Uterus (tissue), 3 donors: ENCODE measurements at regions not wholly inside any gene's neighbourhood (a gene's known extent, or its start where the extent isn't known, plus 50 kb on each side); places are given as distances from the start of the nearest gene placed in this dataset.

Experiments
- DNase-seq, 2 donors: peaks; one replicate each; pipeline ENCODE4 v3.0.0-alpha.2; 2019 to 2020
- H3K27ac ChIP-seq, 2 donors: fragments of 200-600 bp; sonication (generic); 1 replicate in 1 of 2; 2 replicates in 1 of 2; pipeline ENCODE4 v1.5.1; 2016 to 2018
- H3K27me3 ChIP-seq, 2 donors: fragments of 200-600 bp; sonication (generic); one replicate each; pipeline ENCODE4 v1.5.1; 2018 to 2019; ENCODE audit warnings: control low read depth in 1 of 2
- H3K36me3 ChIP-seq, 2 donors: fragments of 200-600 bp; sonication (generic); one replicate each; pipeline ENCODE4 v1.5.1; 2019; ENCODE audit warnings: control low read depth in 1 of 2
- H3K4me1 ChIP-seq, 2 donors: fragments of 200-600 bp; sonication (generic); one replicate each; pipeline ENCODE4 v1.5.1; 2018 to 2019; ENCODE audit warnings: control low read depth in 1 of 2
- H3K4me3 ChIP-seq, 2 donors: fragments of 200-600 bp; sonication (generic); 1 replicate in 1 of 2; 2 replicates in 1 of 2; pipeline ENCODE4 v1.5.1; 2018 to 2019; ENCODE audit warnings: mild to moderate bottlenecking in 1 of 2
- H3K9me3 ChIP-seq, 2 donors: fragments of 200-600 bp; sonication (generic); one replicate each; pipeline ENCODE4 v1.5.1; 2019; ENCODE audit warnings: control low read depth in 1 of 2
- POLR2A ChIP-seq, 2 donors: fragments of 450-650 bp; IDR thresholded peaks; one replicate each; pipeline ENCODE4 v1.6.1; 2016; ENCODE audit warnings: antibody characterized with exemption in 2 of 2, mild to moderate bottlenecking in 1 of 2, moderate library complexity in 1 of 2
- intact Hi-C: fragments of 100-400 bp; cut with DNase I; formaldehyde crosslinking; loops from one replicate; pipeline ENCODE4 v1.15.1; 2023; ENCODE audit warnings: low total_unique reads
- TF ChIP-seq, protein P1 (sequence below), 4 experiments: fragments of 200-600 bp in 2 of 4; fragments of 450-650 bp in 2 of 4; sonication (generic) in 2 of 4; IDR thresholded peaks; one replicate each; pipeline ENCODE4 v1.5.1; 2016 to 2019; ENCODE audit warnings: antibody characterized with exemption in 4 of 4, mild to moderate bottlenecking in 2 of 4, moderate library complexity in 1 of 4
- donor health status: DM: yes; HTN: yes; CAD: no.

GRCh38 chr18:78031991-78032390 lies 782.3 kb downstream of the GALR1 start:
- intact Hi-C loops, result no loop called here
- Histone ChIP-seq H3K4me3 (no peak overlapping the region), H3K9me3 (no peaks in the 10 kb centered on the region), H3K27me3 (no peaks in the 10 kb centered on the region), H3K36me3 (no peaks in the 10 kb centered on the region), H3K4me1 (no peaks in the 10 kb centered on the region), H3K27ac (no peak overlapping the region)
- TF ChIP-seq, protein P1, sequence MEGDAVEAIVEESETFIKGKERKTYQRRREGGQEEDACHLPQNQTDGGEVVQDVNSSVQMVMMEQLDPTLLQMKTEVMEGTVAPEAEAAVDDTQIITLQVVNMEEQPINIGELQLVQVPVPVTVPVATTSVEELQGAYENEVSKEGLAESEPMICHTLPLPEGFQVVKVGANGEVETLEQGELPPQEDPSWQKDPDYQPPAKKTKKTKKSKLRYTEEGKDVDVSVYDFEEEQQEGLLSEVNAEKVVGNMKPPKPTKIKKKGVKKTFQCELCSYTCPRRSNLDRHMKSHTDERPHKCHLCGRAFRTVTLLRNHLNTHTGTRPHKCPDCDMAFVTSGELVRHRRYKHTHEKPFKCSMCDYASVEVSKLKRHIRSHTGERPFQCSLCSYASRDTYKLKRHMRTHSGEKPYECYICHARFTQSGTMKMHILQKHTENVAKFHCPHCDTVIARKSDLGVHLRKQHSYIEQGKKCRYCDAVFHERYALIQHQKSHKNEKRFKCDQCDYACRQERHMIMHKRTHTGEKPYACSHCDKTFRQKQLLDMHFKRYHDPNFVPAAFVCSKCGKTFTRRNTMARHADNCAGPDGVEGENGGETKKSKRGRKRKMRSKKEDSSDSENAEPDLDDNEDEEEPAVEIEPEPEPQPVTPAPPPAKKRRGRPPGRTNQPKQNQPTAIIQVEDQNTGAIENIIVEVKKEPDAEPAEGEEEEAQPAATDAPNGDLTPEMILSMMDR (IDR thresholded peaks at IDR 0.05), result no peak
- no peak for TF ChIP-seq POLR2A (IDR thresholded peaks at IDR 0.05)
- no peak for DNase-seq

GRCh38 chr18:78032574-78032973 lies 782.9 kb downstream of the GALR1 start:
- TF ChIP-seq, protein P1 (IDR thresholded peaks at IDR 0.05), result no peak
- TF ChIP-seq POLR2A (IDR thresholded peaks at IDR 0.05), result no peak
- Histone ChIP-seq H3K4me3 (no peak overlapping the region), H3K27ac (no peak overlapping the region), H3K9me3 (no peaks in the 10 kb centered on the region), H3K36me3 (no peaks in the 10 kb centered on the region), H3K4me1 (no peaks in the 10 kb centered on the region), H3K27me3 (no peaks in the 10 kb centered on the region)
- intact Hi-C loops, result no loop called here
- DNase-seq, result no peak

- Histone ChIP-seq H3K36me3 (no peaks in the 10 kb centered on the region), H3K4me3 (no peak overlapping the region), H3K27ac (no peak overlapping the region), H3K27me3 (no peaks in the 10 kb centered on the region), H3K9me3 (no peaks in the 10 kb centered on the region), H3K4me1 (no peaks in the 10 kb centered on the region)
- DNase-seq, result no peak
- intact Hi-C loops, result no loop called here
- TF ChIP-seq, protein P1 (IDR thresholded peaks at IDR 0.05), result no peak
- no peak for TF ChIP-seq POLR2A (IDR thresholded peaks at IDR 0.05)
These were observed 785.1 kb downstream of the GALR1 start for GRCh38 chr18:78034755-78035154.

DNA sequence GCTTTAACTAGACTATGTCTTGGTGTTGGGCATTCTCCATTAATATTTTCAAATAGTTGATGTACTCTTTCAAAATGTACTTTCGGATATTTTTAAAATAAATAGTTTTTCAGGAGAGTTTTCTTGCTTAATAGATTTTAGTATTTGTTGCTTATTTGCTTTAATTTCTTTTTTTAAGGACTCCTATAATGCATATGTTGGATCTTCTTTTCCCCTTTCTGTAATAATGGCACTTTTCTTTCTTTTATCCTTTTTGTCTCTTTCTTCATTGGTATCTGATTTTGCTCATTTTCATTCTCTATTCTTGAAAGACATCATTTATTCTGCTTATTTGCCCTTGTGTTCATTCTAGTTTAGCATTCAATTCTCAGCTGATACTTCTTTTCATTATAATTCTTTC lies 791.6 kb downstream of the GALR1 start:
- H3K9me3 ChIP-seq, result no peaks in the 10 kb centered on the region
- TF ChIP-seq POLR2A (IDR thresholded peaks at IDR 0.05), result no peak
- TF ChIP-seq, protein P1 (IDR thresholded peaks at IDR 0.05), result no peak
- no peak for DNase-seq
- no peaks in the 10 kb centered on the region for H3K36me3 ChIP-seq
- H3K27me3 ChIP-seq, result no peaks in the 10 kb centered on the region
- no peaks in the 10 kb centered on the region for H3K4me1 ChIP-seq
- intact Hi-C loops, result no loop called here
- H3K27ac ChIP-seq, result no peak overlapping the region
- H3K4me3 ChIP-seq, result no peak overlapping the region

GRCh38 chr18:78046631-78047030 lies 797.0 kb downstream of the GALR1 start:
- Histone ChIP-seq H3K36me3 (no peaks in the 10 kb centered on the region), H3K4me3 (no peak overlapping the region), H3K9me3 (no peaks in the 10 kb centered on the region), H3K27ac (no peak overlapping the region), H3K27me3 (no peaks in the 10 kb centered on the region), H3K4me1 (no peaks in the 10 kb centered on the region)
- TF ChIP-seq, protein P1 (IDR thresholded peaks at IDR 0.05), result no peak
- no peak for TF ChIP-seq POLR2A (IDR thresholded peaks at IDR 0.05)
- no peak for DNase-seq
- intact Hi-C loops, result no loop called here
